ENCODE measurements at regions not wholly inside any gene's neighbourhood (a gene's known extent, or its start where the extent isn't known, plus 50 kb on each side); places are given as distances from the start of the nearest gene placed in this dataset.
A peak's percentile ranks its signal among the peaks of the same experiment; 100 is the strongest.

GRCh38 chr5:38645508-38645907, 89.1 kb upstream of the LIFR start:
- DNase-seq: no peak

GRCh38 chr5:38648703-38649291, 92.4 kb upstream of the LIFR start:
- no peaks in the 10 kb centered on the region for H3K36me3 ChIP-seq (replicated peaks)
- no peak for TF ChIP-seq CTCF (IDR thresholded peaks at IDR 0.05; ENCODE audit: low read depth, low read length, missing control alignments)
- H3K27ac ChIP-seq: no peak overlapping the region
- in situ Hi-C loops (cut with HindIII; ENCODE audit: low pct_ligation_motif_present, low sequenced_read_pairs): no loop called here
- no peaks in the 10 kb centered on the region for H3K27me3 ChIP-seq (replicated peaks)
- H3K4me3 ChIP-seq (ENCODE audit: low read depth, low read length): no peak overlapping the region
- no peak for DNase-seq

More at GRCh38 chr5:38645508-38645907, 89.1 kb upstream of the LIFR start:
- no peaks in the 10 kb centered on the region for H3K36me3 ChIP-seq (replicated peaks)
- in situ Hi-C loops (cut with HindIII; ENCODE audit: low pct_ligation_motif_present, low sequenced_read_pairs): no loop called here
- no peak for TF ChIP-seq CTCF (IDR thresholded peaks at IDR 0.05; ENCODE audit: low read depth, low read length, missing control alignments)
- H3K27ac ChIP-seq: no peak overlapping the region
- H3K27me3 ChIP-seq (replicated peaks): no peaks in the 10 kb centered on the region
- H3K4me3 ChIP-seq (ENCODE audit: low read depth, low read length): no peak overlapping the region

- H3K4me3 ChIP-seq (ENCODE audit: low read depth, low read length): peak overlapping the region; percentile 6
- no peak for TF ChIP-seq CTCF (IDR thresholded peaks at IDR 0.05; ENCODE audit: low read depth, low read length, missing control alignments)
- DNase-seq: no peak
Measured at GRCh38 chr5:38650540-38650939, 94.1 kb upstream of the LIFR start.

GRCh38 chr5:38650946-38651345, 94.5 kb upstream of the LIFR start:
- Histone ChIP-seq H3K27ac (peak overlapping the region; percentile 27), H3K36me3 (replicated peaks) (no peaks in the 10 kb centered on the region), H3K27me3 (replicated peaks) (no peaks in the 10 kb centered on the region), H3K4me3 (ENCODE audit: low read depth, low read length) (peak overlapping the region; percentile 6)
- peak; percentile 64 for DNase-seq
- TF ChIP-seq CTCF (IDR thresholded peaks at IDR 0.05; ENCODE audit: low read depth, low read length, missing control alignments): no peak
- in situ Hi-C loops (cut with HindIII; ENCODE audit: low pct_ligation_motif_present, low sequenced_read_pairs): no loop called here

More at GRCh38 chr5:38650540-38650939, 94.1 kb upstream of the LIFR start:
- Histone ChIP-seq H3K27ac (peak overlapping the region; percentile 27), H3K36me3 (replicated peaks) (no peaks in the 10 kb centered on the region), H3K27me3 (replicated peaks) (no peaks in the 10 kb centered on the region)
- in situ Hi-C loops (cut with HindIII; ENCODE audit: low pct_ligation_motif_present, low sequenced_read_pairs): no loop called here

GRCh38 chr5:38651806-38652205, 95.4 kb upstream of the LIFR start:
- H3K4me3 ChIP-seq (ENCODE audit: low read depth, low read length): no peak overlapping the region
- H3K27me3 ChIP-seq (replicated peaks): no peaks in the 10 kb centered on the region
- DNase-seq: no peak
- H3K27ac ChIP-seq: no peak overlapping the region
- in situ Hi-C loops (cut with HindIII; ENCODE audit: low pct_ligation_motif_present, low sequenced_read_pairs): no loop called here
- H3K36me3 ChIP-seq (replicated peaks): no peaks in the 10 kb centered on the region
- TF ChIP-seq CTCF (IDR thresholded peaks at IDR 0.05; ENCODE audit: low read depth, low read length, missing control alignments): no peak

GRCh38 chr5:38653389-38653788, 96.9 kb upstream of the LIFR start:
- DNase-seq: no peak
- no peak for TF ChIP-seq CTCF (IDR thresholded peaks at IDR 0.05; ENCODE audit: low read depth, low read length, missing control alignments)
- Histone ChIP-seq H3K4me3 (ENCODE audit: low read depth, low read length) (no peak overlapping the region), H3K36me3 (replicated peaks) (no peaks in the 10 kb centered on the region), H3K27me3 (replicated peaks) (no peaks in the 10 kb centered on the region), H3K27ac (no peak overlapping the region)
- in situ Hi-C loops (cut with HindIII; ENCODE audit: low pct_ligation_motif_present, low sequenced_read_pairs): no loop called here

Measured in brain microvascular endothelial cell (primary cell).